IMR-90 (cell line): ENCODE measurements at regions not wholly inside any gene's neighbourhood (a gene's known extent, or its start where the extent isn't known, plus 50 kb on each side); places are given as distances from the start of the nearest gene placed in this dataset.

Source experiments
- ATAC-seq: fragments of 200-7000 bp; cut with Tn5 transposase; 2 replicates; pipeline ENCODE4 v1.9.1; 2020; ENCODE audit warnings: low read depth, mild to moderate bottlenecking, moderate library complexity
- BruUV-seq: library from RNA; stranded (reverse); fragments of 400-500 nt; replicated peaks from 2 replicates; lab custom pipeline; 2021; lab: Mats Ljungman, UMichigan
- CTCF ChIA-PET: fragments of 300-600 bp; formaldehyde crosslinking; extraction: SDS; loops from one replicate; lab custom pipeline; 2021; ENCODE audit warnings: antibody characterized with exemption; lab: Yijun Ruan, JAX
- POLR2A ChIA-PET: fragments of 300-600 bp; sonication (Branson Sonifier 250); formaldehyde crosslinking; loops from one replicate; lab custom pipeline; 2022; ENCODE audit warnings: antibody characterized with exemption; ENCODE audit not compliant: unreplicated experiment; lab: Charles Lee
- DNase-seq: peaks from one replicate; pipeline ENCODE4 v3.0.0; 2013
- H2AFZ ChIP-seq: replicated peaks from 2 replicates; pipeline ENCODE3; 2013; ENCODE audit warnings: low read length, mild to moderate bottlenecking; ENCODE audit not compliant: poor library complexity
- H2AK5ac ChIP-seq: 2 replicates; pipeline ENCODE4 v1.6.1; 2013; ENCODE audit warnings: low read depth, low read length, inconsistent platforms
- H2AK9ac ChIP-seq: replicated peaks from 2 replicates; pipeline ENCODE3; 2013; ENCODE audit warnings: mild to moderate bottlenecking, low read depth, low read length, moderate library complexity; ENCODE audit not compliant: poor library complexity
- H2BK120ac ChIP-seq: 2 replicates; pipeline ENCODE4 v1.6.1; 2013; ENCODE audit warnings: low read depth, low read length, inconsistent platforms
- H2BK15ac ChIP-seq: 3 replicates; pipeline ENCODE4 v1.6.1; 2013; ENCODE audit warnings: low read depth, low read length, inconsistent platforms
- H2BK20ac ChIP-seq: 2 replicates; pipeline ENCODE4 v1.6.1; 2013; ENCODE audit warnings: low read depth, mild to moderate bottlenecking, inconsistent platforms, low read length, moderate library complexity
- H2BK5ac ChIP-seq: 2 replicates; pipeline ENCODE4 v1.6.1; 2013; ENCODE audit warnings: mild to moderate bottlenecking, low read depth, low read length, inconsistent platforms; ENCODE audit not compliant: poor library complexity, severe bottlenecking
- H3K14ac ChIP-seq: replicated peaks from 2 replicates; pipeline ENCODE4 v1.6.1; 2013; ENCODE audit warnings: low read depth, low read length, inconsistent platforms
- H3K18ac ChIP-seq: 2 replicates; pipeline ENCODE4 v1.6.1; 2013; ENCODE audit warnings: low read depth, low read length, control low read depth
- H3K23ac ChIP-seq: 2 replicates; pipeline ENCODE4 v1.6.1; 2013; ENCODE audit warnings: low read depth, low read length, inconsistent platforms
- H3K27ac ChIP-seq: 2 replicates; pipeline ENCODE4 v1.5.1; 2013; ENCODE audit warnings: mild to moderate bottlenecking, control low read depth, low read length; ENCODE audit not compliant: insufficient read depth
- H3K27me3 ChIP-seq: 2 replicates; pipeline ENCODE4 v1.6.1; 2013; ENCODE audit warnings: low read length; ENCODE audit not compliant: control insufficient read depth, insufficient read depth
- H3K36me3 ChIP-seq: 2 replicates; pipeline ENCODE4 v1.6.1; 2013; ENCODE audit warnings: low read length, mixed read lengths; ENCODE audit not compliant: control insufficient read depth, insufficient read depth
- H3K4ac ChIP-seq: 2 replicates; pipeline ENCODE4 v1.6.1; 2013; ENCODE audit warnings: low read depth, low read length, inconsistent platforms
- H3K4me1 ChIP-seq: 2 replicates; pipeline ENCODE4 v1.6.1; 2013; ENCODE audit warnings: low read length, mixed read lengths; ENCODE audit not compliant: control insufficient read depth, insufficient read depth
- H3K4me2 ChIP-seq: 2 replicates; pipeline ENCODE4 v1.6.1; 2013; ENCODE audit warnings: low read depth, mild to moderate bottlenecking, control low read depth, low read length, moderate library complexity
- H3K4me3 ChIP-seq: 2 replicates; pipeline ENCODE4 v1.5.1; 2013; ENCODE audit warnings: low read depth, mild to moderate bottlenecking, control low read depth, low read length, moderate library complexity; ENCODE audit not compliant: insufficient read depth
- H3K56ac ChIP-seq: 2 replicates; pipeline ENCODE4 v1.6.1; 2013; ENCODE audit warnings: low read length, inconsistent platforms; ENCODE audit not compliant: insufficient read depth; ENCODE audit errors: extremely low read depth
- H3K79me1 ChIP-seq, 2 experiments: 2 replicates each; pipeline ENCODE4 v1.6.1; 2013; ENCODE audit warnings: low read length in 2 of 2, inconsistent platforms in 1 of 2, low read depth in 1 of 2
- H3K9ac ChIP-seq: 2 replicates; pipeline ENCODE4 v1.6.1; 2013; ENCODE audit warnings: low read depth, low read length, control low read depth
- H3K9me1 ChIP-seq: 2 replicates; pipeline ENCODE4 v1.6.1; 2013; ENCODE audit warnings: low read length, inconsistent platforms; ENCODE audit not compliant: insufficient read depth
- H3K9me3 ChIP-seq: 2 replicates; pipeline ENCODE4 v1.6.1; 2013; ENCODE audit warnings: low read length; ENCODE audit not compliant: control insufficient read depth, insufficient read depth
- H4K20me1 ChIP-seq: 2 replicates; pipeline ENCODE4 v1.6.1; 2013; ENCODE audit warnings: low read length, inconsistent platforms; ENCODE audit not compliant: insufficient read depth
- H4K5ac ChIP-seq: 2 replicates; pipeline ENCODE4 v1.6.1; 2013; ENCODE audit warnings: mild to moderate bottlenecking, low read depth, low read length, control low read depth
- H4K8ac ChIP-seq, 2 experiments: 2 replicates each; pipeline ENCODE4 v1.6.1; 2013; ENCODE audit warnings: low read depth in 2 of 2, low read length in 2 of 2, control low read depth in 1 of 2, inconsistent platforms in 1 of 2
- H4K91ac ChIP-seq: 2 replicates; pipeline ENCODE4 v1.6.1; 2013; ENCODE audit warnings: low read depth, low read length, inconsistent platforms; ENCODE audit not compliant: insufficient read depth
- CEBPB ChIP-seq: IDR thresholded peaks from 2 replicates; pipeline ENCODE4 v1.6.1; 2012; ENCODE audit warnings: low read depth, low read length, improper control_type of control experiment
- WGBS, 2 experiments: methylation state at CpG; one replicate each; pipeline versions ENCODE4 v1.1.5 to v1.1.7; 2013; ENCODE audit warnings: missing lambda C conversion rate in 2 of 2; ENCODE audit not compliant: insufficient read length in 1 of 2; ENCODE audit errors: extremely low coverage in 2 of 2; 5-methylcytosine and 5-hydroxymethylcytosine counted together
- dilution Hi-C: fragments of 300-500 bp; cut with HindIII; formaldehyde crosslinking; loops from one replicate; pipeline ENCODE4 v1.14.3; 2018; ENCODE audit warnings: low sequenced_read_pairs; ENCODE audit not compliant: unreplicated experiment
- in situ Hi-C: fragments of 300-500 bp; cut with MboI; formaldehyde crosslinking; loops from 3 replicates; pipeline ENCODE4 v1.14.3; 2019; ENCODE audit warnings: low sequenced_read_pairs, inconsistent platforms, mixed read lengths
- intact Hi-C: fragments of 100-400 bp; cut with micrococcal nuclease; formaldehyde crosslinking; loops from 2 replicates; pipeline ENCODE4 v1.10.0; 2022

GRCh38 chr4:14434916-14435315, 567.4 kb upstream of the CPEB2 start:
- H3K9ac ChIP-seq, result no peak overlapping the region
- intact Hi-C loops (no loop called here), dilution Hi-C loops (no loop called here), in situ Hi-C loops (no loop called here)
- no peak for TF ChIP-seq CEBPB
- BruUV-seq, result no TSS peak
- H4K20me1 ChIP-seq, result no peaks in the 10 kb centered on the region
- no peak overlapping the region for H2BK15ac ChIP-seq
- ATAC-seq (no peak), DNase-seq (no peak)
- H3K14ac ChIP-seq, result no peak overlapping the region
- ChIA-PET POLR2A (no interaction called here), CTCF (no interaction called here)
- H3K27ac ChIP-seq, result no peak overlapping the region
- H2AK9ac ChIP-seq, result no peak overlapping the region
- H3K4ac ChIP-seq, result no peak overlapping the region
- H3K4me2 ChIP-seq, result no peak overlapping the region
- no peak overlapping the region for H2AK5ac ChIP-seq
- H3K56ac ChIP-seq, result no peak overlapping the region
- H2BK120ac ChIP-seq, result no peak overlapping the region
- WGBS, 2 experiments, result 40% methylated on average over 2 of the region's 3 CpGs; no CpG with 5 or more reads in 1 of the 2 experiments
- no peak overlapping the region for H3K4me3 ChIP-seq
- H2BK5ac ChIP-seq, result no peak overlapping the region
- no peak overlapping the region for H4K91ac ChIP-seq
- H3K23ac ChIP-seq, result no peak overlapping the region
- H4K8ac ChIP-seq, result no peak overlapping the region
- no peak overlapping the region for H2AFZ ChIP-seq
- H3K9me3 ChIP-seq, result no peaks in the 10 kb centered on the region
- H2BK20ac ChIP-seq, result no peak overlapping the region
- H3K18ac ChIP-seq, result no peak overlapping the region
- H3K27me3 ChIP-seq, result no peaks in the 10 kb centered on the region
- no peaks in the 10 kb centered on the region for H3K4me1 ChIP-seq
- H4K5ac ChIP-seq, result no peak overlapping the region
- H3K9me1 ChIP-seq, result no peaks in the 10 kb centered on the region
- no peaks in the 10 kb centered on the region for H3K79me1 ChIP-seq
- H3K36me3 ChIP-seq, result no peaks in the 10 kb centered on the region
